Activated gamma-delta T cell treated with anti-CD3 and anti-CD28 coated beads, Interleukin-2, amount 50 U/mL, for 16 hours (primary cell): ENCODE measurements at regions not wholly inside any gene's neighbourhood (a gene's known extent, or its start where the extent isn't known, plus 50 kb on each side); places are given as distances from the start of the nearest gene placed in this dataset.
"Not testable (repeated sequence)": the region's sequence is repeated elsewhere in the genome, so short reads cannot be mapped to it uniquely, and the experiment has no call there.

ENCODE experiments used
- DNase-seq: peaks from one replicate; pipeline ENCODE4 v3.0.0-alpha.2; 2020; ENCODE audit warnings: low read depth

DNA sequence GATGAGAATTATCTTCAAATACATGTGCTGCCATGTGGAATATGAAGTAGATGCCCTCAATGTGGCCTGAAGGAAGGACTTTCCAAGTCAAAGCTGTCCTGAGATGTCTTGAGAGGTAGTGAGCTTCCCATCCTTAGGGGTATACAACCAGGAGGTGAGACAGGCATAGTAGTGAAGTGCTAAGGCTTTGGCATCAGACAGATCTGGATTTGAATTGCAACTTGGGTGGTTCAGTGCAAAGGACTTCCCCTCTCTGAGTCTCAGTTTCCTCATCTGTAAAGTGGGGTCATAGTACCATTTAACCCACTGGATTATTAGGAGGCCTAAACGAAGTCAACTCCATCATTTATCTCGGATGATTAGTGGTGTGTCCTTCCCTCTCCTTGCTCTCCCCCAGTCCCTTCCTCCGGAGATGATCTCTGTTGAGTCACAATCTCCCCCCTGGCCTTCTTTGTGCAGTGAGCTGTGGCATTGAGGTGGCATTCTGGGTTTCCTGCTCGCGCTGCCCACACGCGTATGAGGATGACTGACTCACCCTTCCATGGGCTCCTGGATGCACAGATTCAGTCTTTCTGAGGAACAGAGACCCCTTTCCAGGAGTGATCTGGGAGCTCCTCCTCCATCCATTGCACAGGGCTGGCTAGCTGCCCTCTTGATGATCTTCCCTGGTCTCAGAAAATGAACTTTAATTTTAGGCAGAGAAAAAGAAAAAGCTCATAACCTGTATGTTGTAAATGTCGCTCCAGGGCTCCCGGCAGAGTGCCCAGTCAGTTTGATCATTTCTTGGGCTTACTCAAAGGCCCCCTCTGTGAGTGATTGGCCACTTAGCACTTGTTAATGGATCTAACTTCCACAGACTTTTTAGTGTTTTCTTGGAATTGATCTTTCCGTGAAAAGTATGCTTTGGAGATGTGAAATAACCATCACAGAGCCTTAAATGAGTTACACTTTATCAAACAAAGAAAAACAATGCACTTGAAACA lies 354.6 kb downstream of the PTPRU start:
- no peak for DNase-seq

DNA sequence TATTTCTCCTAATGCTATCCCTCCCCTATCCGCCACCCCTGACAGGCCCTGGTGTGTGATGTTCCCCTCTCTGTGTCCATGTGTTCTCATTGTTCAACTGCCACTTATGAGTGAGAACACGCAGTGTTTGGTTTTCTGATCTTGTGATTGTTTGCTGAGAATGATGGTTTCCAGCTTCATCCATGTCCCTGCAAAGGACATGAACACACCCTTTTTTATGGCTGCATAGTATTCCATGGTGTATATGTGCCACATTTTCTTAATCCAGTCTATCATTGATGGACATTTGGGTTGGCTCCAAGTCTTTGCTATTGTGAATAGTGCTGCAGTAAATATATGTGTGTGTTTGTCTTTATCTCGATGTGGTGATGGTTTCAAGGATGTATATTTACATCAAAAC lies 353.4 kb downstream of the PTPRU start:
- not testable (repeated sequence) for DNase-seq

DNA sequence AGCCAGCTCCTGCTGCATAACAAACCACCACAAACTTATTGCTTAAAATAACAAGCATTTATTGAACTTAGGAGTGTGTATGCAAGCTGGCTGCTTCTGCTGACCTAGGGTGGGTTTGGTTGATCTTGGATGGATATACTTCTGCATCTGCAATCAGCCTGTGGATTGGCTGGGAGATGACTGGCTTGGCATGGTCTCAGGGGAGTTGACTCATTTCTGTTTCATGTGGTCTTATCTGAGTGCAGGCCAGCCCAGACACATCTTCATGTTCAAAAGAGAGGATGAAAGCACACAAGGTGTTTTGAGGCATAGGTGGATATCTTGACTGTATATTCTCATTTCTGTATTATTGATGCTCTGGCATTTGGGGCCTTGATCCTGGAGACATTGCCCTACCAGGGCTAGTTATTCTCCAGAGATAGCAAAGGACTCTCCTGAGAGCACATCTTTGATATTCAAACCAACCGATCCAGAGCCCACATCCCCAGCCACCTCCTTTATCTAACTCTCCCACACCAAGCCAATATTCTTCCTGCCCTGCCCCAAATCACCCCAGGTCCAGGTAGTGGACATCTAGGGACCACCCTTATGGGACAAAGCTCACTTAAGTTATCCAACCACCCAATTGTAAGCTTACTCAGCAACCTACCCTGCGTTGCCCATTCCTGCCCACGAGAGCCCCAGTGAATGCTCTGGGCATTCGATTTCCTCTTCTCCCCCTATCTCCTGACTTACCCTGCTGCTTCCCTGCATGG lies 350.8 kb downstream of the PTPRU start:
- no peak for DNase-seq

- no peak for DNase-seq
These were observed 349.9 kb downstream of the PTPRU start for GRCh38 chr1:29586215-29586614.

GRCh38 chr1:29585656-29586055 lies 349.3 kb downstream of the PTPRU start:
- no peak for DNase-seq

- no peak for DNase-seq
These were observed 348.9 kb downstream of the PTPRU start for GRCh38 chr1:29585201-29585600.

DNA sequence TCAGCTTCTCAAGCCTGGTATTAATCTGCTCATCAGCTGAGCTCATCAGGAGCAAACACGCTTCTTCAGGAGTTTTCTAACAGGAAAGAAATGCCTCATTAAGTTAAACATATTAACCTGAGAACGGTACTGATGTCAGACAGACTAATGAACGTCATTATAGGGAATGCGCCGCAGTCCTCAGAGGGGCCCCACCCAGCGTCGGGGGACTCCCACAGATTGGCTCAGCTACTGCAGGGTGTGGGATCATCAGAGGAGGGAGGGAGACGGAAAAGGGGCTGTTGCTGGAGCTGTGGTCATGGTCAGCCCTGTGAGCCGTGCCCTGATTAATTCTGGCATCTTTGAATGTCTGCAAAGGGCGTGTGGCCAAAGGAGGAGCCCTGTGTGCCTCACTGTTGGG lies 348.5 kb downstream of the PTPRU start:
- DNase-seq = no peak

- no peak for DNase-seq
These were observed 348.0 kb downstream of the PTPRU start for GRCh38 chr1:29584362-29584761.

- DNase-seq = no peak
These were observed 347.4 kb downstream of the PTPRU start for GRCh38 chr1:29583727-29584126.

GRCh38 chr1:29581256-29581655 lies 344.9 kb downstream of the PTPRU start:
- no peak for DNase-seq

- no peak for DNase-seq
These were observed 343.6 kb downstream of the PTPRU start for GRCh38 chr1:29579821-29580425.

- DNase-seq = no peak
These were observed 341.2 kb downstream of the PTPRU start for GRCh38 chr1:29577512-29577911.

GRCh38 chr1:29576510-29576909 lies 340.2 kb downstream of the PTPRU start:
- DNase-seq = no peak

GRCh38 chr1:29575826-29576225 lies 339.5 kb downstream of the PTPRU start:
- no peak for DNase-seq

GRCh38 chr1:29575277-29575676 lies 339.0 kb downstream of the PTPRU start:
- DNase-seq = no peak

DNA sequence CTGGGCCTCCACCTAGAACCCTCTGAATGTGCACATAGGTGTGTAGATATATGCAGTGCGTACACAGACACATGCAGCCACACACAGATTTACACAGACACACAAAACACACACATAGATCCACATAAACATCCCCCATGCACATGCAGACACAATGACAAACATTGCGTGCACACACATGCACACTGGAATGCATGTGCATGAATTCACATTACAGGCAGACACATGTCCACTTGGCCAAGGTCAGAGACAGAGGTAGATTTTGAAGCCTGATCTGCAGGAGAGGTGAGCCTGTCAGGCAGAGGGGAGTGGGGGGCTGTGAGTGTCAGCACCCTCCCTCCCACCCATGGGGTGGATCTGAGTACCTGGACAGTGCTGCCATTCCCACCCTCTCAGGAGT lies 338.5 kb downstream of the PTPRU start:
- DNase-seq = no peak

- no peak for DNase-seq
These were observed 333.8 kb downstream of the PTPRU start for GRCh38 chr1:29569971-29570634.

- no peak for DNase-seq
These were observed 330.9 kb downstream of the PTPRU start for GRCh38 chr1:29567257-29567656.

- no peak for DNase-seq
These were observed 329.2 kb downstream of the PTPRU start for GRCh38 chr1:29565490-29565889.

DNA sequence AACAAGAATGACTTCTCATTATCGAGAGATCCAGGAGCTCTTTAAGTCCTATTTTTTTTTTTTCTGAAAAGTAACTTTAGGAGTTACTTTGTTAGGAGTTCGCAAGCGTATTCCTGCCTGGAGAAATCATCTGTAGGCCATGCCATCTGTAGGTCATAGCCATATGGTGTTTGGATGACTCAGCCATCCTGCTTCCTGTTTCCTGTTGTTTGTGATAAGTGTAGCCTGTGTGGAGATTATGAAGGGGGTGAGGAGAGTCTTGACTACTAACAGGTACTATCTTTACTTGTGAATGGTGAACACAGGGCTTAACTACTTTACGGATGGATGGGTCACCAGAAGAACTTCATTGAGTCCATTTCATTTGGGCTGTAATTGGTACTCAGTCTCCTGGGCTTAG lies 327.2 kb downstream of the PTPRU start:
- DNase-seq = no peak

DNA sequence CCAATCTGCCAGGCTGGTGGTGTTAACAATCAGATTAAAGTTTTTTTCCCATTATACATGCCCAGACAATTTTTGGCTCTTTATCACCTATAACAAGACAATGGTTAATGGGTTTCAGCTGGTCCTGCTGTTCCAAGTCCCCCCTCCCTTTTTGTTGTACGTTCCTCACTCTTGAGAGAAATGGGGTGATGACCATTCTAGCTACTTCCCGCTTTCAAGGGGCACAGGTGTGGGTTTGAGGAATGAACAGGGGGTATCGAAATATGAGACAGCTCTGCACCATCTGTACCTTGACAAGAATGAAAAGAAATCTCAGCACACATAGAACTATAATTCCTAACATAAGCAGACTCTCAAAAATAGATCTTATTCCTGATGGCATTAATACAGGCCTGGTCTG lies 326.8 kb downstream of the PTPRU start:
- DNase-seq = no peak

GRCh38 chr1:29559056-29559455 lies 322.7 kb downstream of the PTPRU start:
- DNase-seq = no peak
